ENCODE measurements at regions not wholly inside any gene's neighbourhood (a gene's known extent, or its start where the extent isn't known, plus 50 kb on each side); places are given as distances from the start of the nearest gene placed in this dataset.

GRCh38 chr15:95897651-95898050 lies 432.8 kb upstream of the NR2F2 start:
- no peaks in the 10 kb centered on the region for H3K27me3 ChIP-seq (ENCODE audit: control insufficient read depth in 1 of 2, insufficient read depth in 2 of 2, low read length in 1 of 2)
- no peaks in the 10 kb centered on the region for H3K4me1 ChIP-seq (ENCODE audit: control insufficient read depth in 1 of 2, insufficient read depth in 2 of 2, low read length in 2 of 2)
- H3K9me3 ChIP-seq (ENCODE audit: control insufficient read depth, low read length): no peaks in the 10 kb centered on the region
- intact Hi-C loops (cut with DNase I): no loop called here
- WGBS, 2 donors: 83 to 84% methylated on average over 2 of the region's 2 CpGs
- DNase-seq (no peak), ATAC-seq (ENCODE audit: low FRiP score) (no peak)
- no peaks in the 10 kb centered on the region for H3K36me3 ChIP-seq (ENCODE audit: control insufficient read depth in 1 of 2, insufficient read depth in 2 of 2, low read length in 1 of 2)
- H3K27ac ChIP-seq (ENCODE audit: low read depth in 1 of 2, low read length in 2 of 2): no peak overlapping the region
- no peak overlapping the region for H3K4me3 ChIP-seq (ENCODE audit: low read length in 2 of 2)

GRCh38 chr15:95898761-95899160 lies 431.7 kb upstream of the NR2F2 start:
- WGBS, 2 donors: 83 to 90% methylated on average over 1 of the region's 1 CpG
- DNase-seq (no peak), ATAC-seq (ENCODE audit: low FRiP score) (no peak)
- H3K9me3 ChIP-seq (ENCODE audit: control insufficient read depth, low read length): no peaks in the 10 kb centered on the region
- no peaks in the 10 kb centered on the region for H3K36me3 ChIP-seq (ENCODE audit: control insufficient read depth in 1 of 2, insufficient read depth in 2 of 2, low read length in 1 of 2)
- no peak overlapping the region for H3K4me3 ChIP-seq (ENCODE audit: low read length in 2 of 2)
- no peaks in the 10 kb centered on the region for H3K27me3 ChIP-seq (ENCODE audit: control insufficient read depth in 1 of 2, insufficient read depth in 2 of 2, low read length in 1 of 2)
- intact Hi-C loops (cut with DNase I): no loop called here
- no peaks in the 10 kb centered on the region for H3K4me1 ChIP-seq (ENCODE audit: control insufficient read depth in 1 of 2, insufficient read depth in 2 of 2, low read length in 2 of 2)
- H3K27ac ChIP-seq (ENCODE audit: low read depth in 1 of 2, low read length in 2 of 2): no peak overlapping the region

- Histone ChIP-seq H3K4me3 (ENCODE audit: low read length in 2 of 2) (no peak overlapping the region), H3K9me3 (ENCODE audit: control insufficient read depth, low read length) (no peaks in the 10 kb centered on the region), H3K27ac (ENCODE audit: low read depth in 1 of 2, low read length in 2 of 2) (no peak overlapping the region), H3K27me3 (ENCODE audit: control insufficient read depth in 1 of 2, insufficient read depth in 2 of 2, low read length in 1 of 2) (no peaks in the 10 kb centered on the region), H3K36me3 (ENCODE audit: control insufficient read depth in 1 of 2, insufficient read depth in 2 of 2, low read length in 1 of 2) (no peaks in the 10 kb centered on the region), H3K4me1 (ENCODE audit: control insufficient read depth in 1 of 2, insufficient read depth in 2 of 2, low read length in 2 of 2) (no peaks in the 10 kb centered on the region)
- intact Hi-C loops (cut with DNase I): no loop called here
- WGBS, 2 donors: 83 to 89% methylated on average over 6 of the region's 6 CpGs
- DNase-seq (no peak), ATAC-seq (ENCODE audit: low FRiP score) (no peak)
Observed at GRCh38 chr15:95901271-95901670, 429.2 kb upstream of the NR2F2 start.

- H3K4me1 ChIP-seq (ENCODE audit: control insufficient read depth in 1 of 2, insufficient read depth in 2 of 2, low read length in 2 of 2): no peaks in the 10 kb centered on the region
- no peak for DNase-seq
- WGBS, 2 donors: 61 to 68% methylated on average over 3 of the region's 3 CpGs
- no peaks in the 10 kb centered on the region for H3K9me3 ChIP-seq (ENCODE audit: control insufficient read depth, low read length)
- no peak overlapping the region for H3K4me3 ChIP-seq (ENCODE audit: low read length in 2 of 2)
- no peak overlapping the region for H3K27ac ChIP-seq (ENCODE audit: low read depth in 1 of 2, low read length in 2 of 2)
- ATAC-seq (ENCODE audit: low FRiP score): no peak
- H3K36me3 ChIP-seq (ENCODE audit: control insufficient read depth in 1 of 2, insufficient read depth in 2 of 2, low read length in 1 of 2): no peaks in the 10 kb centered on the region
- H3K27me3 ChIP-seq (ENCODE audit: control insufficient read depth in 1 of 2, insufficient read depth in 2 of 2, low read length in 1 of 2): no peaks in the 10 kb centered on the region
- intact Hi-C loops (cut with DNase I): no loop called here
Observed at GRCh38 chr15:95902606-95903005, 427.9 kb upstream of the NR2F2 start.

GRCh38 chr15:95903352-95903751 lies 427.1 kb upstream of the NR2F2 start:
- whole genome bisulfite sequencing, 2 donors: 76 to 81% methylated on average over 4 of the region's 4 CpGs
- H3K36me3 ChIP-seq (ENCODE audit: control insufficient read depth in 1 of 2, insufficient read depth in 2 of 2, low read length in 1 of 2): no peaks in the 10 kb centered on the region
- no peaks in the 10 kb centered on the region for H3K9me3 ChIP-seq (ENCODE audit: control insufficient read depth, low read length)
- intact Hi-C loops (cut with DNase I): no loop called here
- H3K27ac ChIP-seq (ENCODE audit: low read depth in 1 of 2, low read length in 2 of 2): no peak overlapping the region
- DNase-seq (no peak), ATAC-seq (ENCODE audit: low FRiP score) (no peak)
- no peaks in the 10 kb centered on the region for H3K4me1 ChIP-seq (ENCODE audit: control insufficient read depth in 1 of 2, insufficient read depth in 2 of 2, low read length in 2 of 2)
- H3K27me3 ChIP-seq (ENCODE audit: control insufficient read depth in 1 of 2, insufficient read depth in 2 of 2, low read length in 1 of 2): no peaks in the 10 kb centered on the region
- no peak overlapping the region for H3K4me3 ChIP-seq (ENCODE audit: low read length in 2 of 2)

GRCh38 chr15:95910643-95911212 lies 419.8 kb upstream of the NR2F2 start:
- no peak overlapping the region for H3K27ac ChIP-seq (ENCODE audit: low read depth in 1 of 2, low read length in 2 of 2)
- no peaks in the 10 kb centered on the region for H3K4me1 ChIP-seq (ENCODE audit: control insufficient read depth in 1 of 2, insufficient read depth in 2 of 2, low read length in 2 of 2)
- no peaks in the 10 kb centered on the region for H3K36me3 ChIP-seq (ENCODE audit: control insufficient read depth in 1 of 2, insufficient read depth in 2 of 2, low read length in 1 of 2)
- H3K27me3 ChIP-seq (ENCODE audit: control insufficient read depth in 1 of 2, insufficient read depth in 2 of 2, low read length in 1 of 2): no peaks in the 10 kb centered on the region
- WGBS, 2 donors: 70 to 81% methylated on average over 11 of the region's 11 CpGs
- DNase-seq (no peak), ATAC-seq (ENCODE audit: low FRiP score) (no peak)
- peaks cover 2% of the 10 kb centered on the region for H3K9me3 ChIP-seq (ENCODE audit: control insufficient read depth, low read length)
- no peak overlapping the region for H3K4me3 ChIP-seq (ENCODE audit: low read length in 2 of 2)
- intact Hi-C loops (cut with DNase I): no loop called here

GRCh38 chr15:95911570-95912279 lies 418.8 kb upstream of the NR2F2 start:
- peaks cover 2% of the 10 kb centered on the region for H3K9me3 ChIP-seq (ENCODE audit: control insufficient read depth, low read length)
- no peak overlapping the region for H3K4me3 ChIP-seq (ENCODE audit: low read length in 2 of 2)
- no peaks in the 10 kb centered on the region for H3K36me3 ChIP-seq (ENCODE audit: control insufficient read depth in 1 of 2, insufficient read depth in 2 of 2, low read length in 1 of 2)
- H3K27ac ChIP-seq (ENCODE audit: low read depth in 1 of 2, low read length in 2 of 2): no peak overlapping the region
- ATAC-seq (ENCODE audit: low FRiP score): no peak
- intact Hi-C loops (cut with DNase I): no loop called here
- no peak for DNase-seq
- no peaks in the 10 kb centered on the region for H3K27me3 ChIP-seq (ENCODE audit: control insufficient read depth in 1 of 2, insufficient read depth in 2 of 2, low read length in 1 of 2)
- WGBS, 2 donors: 54 to 66% methylated on average over 11 of the region's 11 CpGs
- H3K4me1 ChIP-seq (ENCODE audit: control insufficient read depth in 1 of 2, insufficient read depth in 2 of 2, low read length in 2 of 2): peaks cover 0 to 1% of the 10 kb centered on the region in 2 donors

GRCh38 chr15:95912280-95912625 lies 418.2 kb upstream of the NR2F2 start:
- Histone ChIP-seq H3K4me1 (ENCODE audit: control insufficient read depth in 1 of 2, insufficient read depth in 2 of 2, low read length in 2 of 2) (peaks cover 0 to 1% of the 10 kb centered on the region in 2 donors), H3K27ac (ENCODE audit: low read depth in 1 of 2, low read length in 2 of 2) (no peak overlapping the region), H3K4me3 (ENCODE audit: low read length in 2 of 2) (no peak overlapping the region), H3K36me3 (ENCODE audit: control insufficient read depth in 1 of 2, insufficient read depth in 2 of 2, low read length in 1 of 2) (no peaks in the 10 kb centered on the region), H3K27me3 (ENCODE audit: control insufficient read depth in 1 of 2, insufficient read depth in 2 of 2, low read length in 1 of 2) (no peaks in the 10 kb centered on the region), H3K9me3 (ENCODE audit: control insufficient read depth, low read length) (peaks cover 2% of the 10 kb centered on the region)
- DNase-seq: no peak
- no peak for ATAC-seq (ENCODE audit: low FRiP score)
- intact Hi-C loops (cut with DNase I): no loop called here
- WGBS, 2 donors: 45 to 60% methylated on average over 7 of the region's 7 CpGs

- Histone ChIP-seq H3K9me3 (ENCODE audit: control insufficient read depth, low read length) (peaks cover 2% of the 10 kb centered on the region), H3K4me3 (ENCODE audit: low read length in 2 of 2) (no peak overlapping the region), H3K27me3 (ENCODE audit: control insufficient read depth in 1 of 2, insufficient read depth in 2 of 2, low read length in 1 of 2) (no peaks in the 10 kb centered on the region), H3K4me1 (ENCODE audit: control insufficient read depth in 1 of 2, insufficient read depth in 2 of 2, low read length in 2 of 2) (peaks cover 0 to 1% of the 10 kb centered on the region in 2 donors), H3K36me3 (ENCODE audit: control insufficient read depth in 1 of 2, insufficient read depth in 2 of 2, low read length in 1 of 2) (no peaks in the 10 kb centered on the region), H3K27ac (ENCODE audit: low read depth in 1 of 2, low read length in 2 of 2) (no peak overlapping the region)
- intact Hi-C loops (cut with DNase I): no loop called here
- 73 to 76% methylated on average over 2 of the region's 2 CpGs for WGBS, 2 donors
- ATAC-seq (ENCODE audit: low FRiP score) (no peak), DNase-seq (no peak)
Observed at GRCh38 chr15:95912728-95913127, 417.8 kb upstream of the NR2F2 start.

Data from aorta (tissue), 5 donors.